ENCODE measurements at regions not wholly inside any gene's neighbourhood (a gene's known extent, or its start where the extent isn't known, plus 50 kb on each side); places are given as distances from the start of the nearest gene placed in this dataset.
"Not testable (repeated sequence)": the region's sequence is repeated elsewhere in the genome, so short reads cannot be mapped to it uniquely, and the experiment has no call there.

DNA sequence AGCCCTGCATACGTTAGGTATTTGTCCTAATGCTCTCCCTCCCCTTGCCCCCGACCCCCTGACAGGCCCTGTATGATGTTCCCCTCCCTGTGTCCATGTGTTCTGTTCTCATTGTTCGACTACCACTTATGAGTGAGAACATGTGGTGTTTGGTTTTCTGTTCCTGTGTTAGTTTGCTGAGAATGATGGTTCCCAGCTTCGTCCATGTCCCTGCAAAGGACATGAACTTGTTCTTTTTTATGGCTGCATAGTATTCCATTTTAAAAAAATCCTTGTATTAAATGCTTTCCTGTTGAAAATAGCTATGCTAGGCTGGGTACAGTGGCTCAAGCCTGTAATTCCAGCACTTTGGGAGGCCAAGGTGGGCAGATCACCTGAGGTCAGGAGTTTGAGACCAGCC is 232.2 kb downstream of the RPLP1 start:
- TF ChIP-seq POLR2A, CTCF (IDR thresholded peaks at IDR 0.05): not testable (repeated sequence)

All from tibial nerve (tissue), 3 donors.